ENCODE measurements at regions not wholly inside any gene's neighbourhood (a gene's known extent, or its start where the extent isn't known, plus 50 kb on each side); places are given as distances from the start of the nearest gene placed in this dataset.

DNA sequence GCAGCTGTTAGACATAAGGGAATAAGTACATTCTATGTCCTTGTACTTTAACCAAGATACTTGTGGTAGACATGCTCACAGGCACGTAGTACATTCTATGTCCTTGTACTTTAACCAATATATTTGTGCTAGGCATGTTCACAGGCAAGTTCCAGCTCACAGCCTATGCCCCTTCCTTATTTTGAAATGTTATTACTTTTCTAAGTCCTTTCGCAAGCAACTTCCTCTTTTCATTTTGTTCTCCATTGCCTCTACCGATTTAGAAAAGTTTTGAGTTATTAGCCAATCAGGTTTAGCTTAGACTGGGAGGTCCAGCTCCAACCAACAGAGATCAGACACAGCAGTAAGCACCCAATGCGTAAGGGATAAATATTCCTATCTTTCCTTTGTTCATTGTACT is 60.1 kb upstream of the NUDT7 start:
- no peaks in the 10 kb centered on the region for H3K27me3 ChIP-seq
- H3K4me3 ChIP-seq = no peak overlapping the region
- intact Hi-C loops (cut with DNase I) = no loop called here
- TF ChIP-seq, protein P1, sequence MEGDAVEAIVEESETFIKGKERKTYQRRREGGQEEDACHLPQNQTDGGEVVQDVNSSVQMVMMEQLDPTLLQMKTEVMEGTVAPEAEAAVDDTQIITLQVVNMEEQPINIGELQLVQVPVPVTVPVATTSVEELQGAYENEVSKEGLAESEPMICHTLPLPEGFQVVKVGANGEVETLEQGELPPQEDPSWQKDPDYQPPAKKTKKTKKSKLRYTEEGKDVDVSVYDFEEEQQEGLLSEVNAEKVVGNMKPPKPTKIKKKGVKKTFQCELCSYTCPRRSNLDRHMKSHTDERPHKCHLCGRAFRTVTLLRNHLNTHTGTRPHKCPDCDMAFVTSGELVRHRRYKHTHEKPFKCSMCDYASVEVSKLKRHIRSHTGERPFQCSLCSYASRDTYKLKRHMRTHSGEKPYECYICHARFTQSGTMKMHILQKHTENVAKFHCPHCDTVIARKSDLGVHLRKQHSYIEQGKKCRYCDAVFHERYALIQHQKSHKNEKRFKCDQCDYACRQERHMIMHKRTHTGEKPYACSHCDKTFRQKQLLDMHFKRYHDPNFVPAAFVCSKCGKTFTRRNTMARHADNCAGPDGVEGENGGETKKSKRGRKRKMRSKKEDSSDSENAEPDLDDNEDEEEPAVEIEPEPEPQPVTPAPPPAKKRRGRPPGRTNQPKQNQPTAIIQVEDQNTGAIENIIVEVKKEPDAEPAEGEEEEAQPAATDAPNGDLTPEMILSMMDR (IDR thresholded peaks at IDR 0.05) = no peak
- TF ChIP-seq POLR2A (IDR thresholded peaks at IDR 0.05) = no peak
- ATAC-seq (no peak), DNase-seq (no peak)
- no peaks in the 10 kb centered on the region for H3K9me3 ChIP-seq
- no peaks in the 10 kb centered on the region for H3K4me1 ChIP-seq
- no peaks in the 10 kb centered on the region for H3K36me3 ChIP-seq
- 63% methylated on average over 4 of the region's 4 CpGs for WGBS (ENCODE audit: insufficient coverage, low coverage, low lambda C conversion rate, missing lambda C conversion rate)
- H3K27ac ChIP-seq = no peak overlapping the region

DNA sequence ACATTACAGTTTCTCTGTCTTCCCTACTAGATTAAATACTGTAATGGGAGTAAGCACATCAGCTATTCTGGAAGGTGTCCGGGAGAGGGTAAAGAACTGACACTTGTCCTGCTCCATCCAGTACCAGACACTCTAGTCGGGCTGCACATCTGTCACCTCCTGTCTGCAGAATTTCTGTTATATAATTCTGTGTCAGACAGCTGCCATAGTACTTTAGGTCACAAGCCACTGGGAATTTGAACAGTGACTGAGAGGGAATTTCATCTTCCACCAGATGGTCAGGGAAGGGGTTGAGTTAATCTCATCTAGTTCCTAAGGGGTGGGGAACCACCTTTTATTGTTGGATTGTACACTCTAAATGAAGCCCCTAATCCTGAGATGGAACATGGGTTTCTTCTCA is 58.6 kb upstream of the NUDT7 start:
- no peaks in the 10 kb centered on the region for H3K36me3 ChIP-seq
- 57% methylated on average over 2 of the region's 2 CpGs for WGBS (ENCODE audit: insufficient coverage, low coverage, low lambda C conversion rate, missing lambda C conversion rate)
- H3K9me3 ChIP-seq = no peaks in the 10 kb centered on the region
- intact Hi-C loops (cut with DNase I) = no loop called here
- H3K27ac ChIP-seq = no peak overlapping the region
- H3K27me3 ChIP-seq = no peaks in the 10 kb centered on the region
- DNase-seq (no peak), ATAC-seq (no peak)
- no peak overlapping the region for H3K4me3 ChIP-seq
- H3K4me1 ChIP-seq = no peaks in the 10 kb centered on the region
- TF ChIP-seq, protein P1 (IDR thresholded peaks at IDR 0.05) = no peak
- TF ChIP-seq POLR2A (IDR thresholded peaks at IDR 0.05) = no peak

DNA sequence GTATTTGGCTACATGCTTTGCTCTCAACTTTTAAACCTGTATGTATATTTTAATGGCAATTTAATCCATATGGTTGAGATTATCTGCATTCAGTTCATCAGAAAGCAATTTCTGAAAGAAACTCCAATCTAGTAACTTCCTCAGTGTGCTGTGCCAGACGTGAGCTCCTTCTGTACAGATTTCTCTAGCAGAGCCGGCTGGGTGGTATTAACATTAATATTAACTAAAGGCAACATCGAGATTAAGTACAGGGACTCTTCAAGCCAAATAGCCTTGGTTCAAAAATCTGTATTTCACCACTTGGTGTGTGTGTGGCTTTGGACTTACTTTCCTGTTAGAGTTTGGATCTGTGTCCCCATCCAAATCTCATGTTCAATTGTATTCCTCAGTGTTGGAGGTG is 55.5 kb upstream of the NUDT7 start:
- H3K27me3 ChIP-seq = no peaks in the 10 kb centered on the region
- no peaks in the 10 kb centered on the region for H3K4me1 ChIP-seq
- 47% methylated on average over 3 of the region's 3 CpGs for WGBS (ENCODE audit: insufficient coverage, low coverage, low lambda C conversion rate, missing lambda C conversion rate)
- no peak for ATAC-seq
- no peak overlapping the region for H3K4me3 ChIP-seq
- intact Hi-C loops (cut with DNase I) = no loop called here
- H3K9me3 ChIP-seq = no peaks in the 10 kb centered on the region
- no peak for DNase-seq
- no peaks in the 10 kb centered on the region for H3K36me3 ChIP-seq
- TF ChIP-seq, protein P1 (IDR thresholded peaks at IDR 0.05) = no peak
- no peak for TF ChIP-seq POLR2A (IDR thresholded peaks at IDR 0.05)
- no peak overlapping the region for H3K27ac ChIP-seq

DNA sequence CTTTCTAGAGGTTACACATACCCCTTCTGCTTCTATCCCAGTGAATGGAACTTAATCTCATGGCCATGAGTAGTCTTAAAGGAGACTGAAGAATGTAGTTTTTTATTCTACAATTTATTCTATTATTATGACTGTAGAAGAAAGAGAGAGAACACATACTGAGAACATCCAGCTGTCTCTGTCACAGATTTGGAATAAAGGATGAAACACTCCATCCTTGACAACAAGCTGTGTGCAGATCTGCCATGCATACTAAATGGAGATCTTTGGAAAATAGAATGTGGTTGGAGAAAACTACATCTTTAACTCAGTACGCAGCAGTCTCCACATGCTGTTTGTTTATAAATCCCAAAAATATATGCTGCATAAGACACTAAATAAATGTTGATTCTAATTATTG is 54.1 kb upstream of the NUDT7 start:
- intact Hi-C loops (cut with DNase I) = no loop called here
- Histone ChIP-seq H3K27ac (no peak overlapping the region), H3K9me3 (no peaks in the 10 kb centered on the region), H3K36me3 (no peaks in the 10 kb centered on the region), H3K4me3 (no peak overlapping the region), H3K4me1 (no peaks in the 10 kb centered on the region), H3K27me3 (no peaks in the 10 kb centered on the region)
- 86% methylated on average over 1 of the region's 1 CpG for WGBS (ENCODE audit: insufficient coverage, low coverage, low lambda C conversion rate, missing lambda C conversion rate)
- no peak for TF ChIP-seq POLR2A (IDR thresholded peaks at IDR 0.05)
- TF ChIP-seq, protein P1 (IDR thresholded peaks at IDR 0.05) = no peak
- ATAC-seq (no peak), DNase-seq (no peak)

DNA sequence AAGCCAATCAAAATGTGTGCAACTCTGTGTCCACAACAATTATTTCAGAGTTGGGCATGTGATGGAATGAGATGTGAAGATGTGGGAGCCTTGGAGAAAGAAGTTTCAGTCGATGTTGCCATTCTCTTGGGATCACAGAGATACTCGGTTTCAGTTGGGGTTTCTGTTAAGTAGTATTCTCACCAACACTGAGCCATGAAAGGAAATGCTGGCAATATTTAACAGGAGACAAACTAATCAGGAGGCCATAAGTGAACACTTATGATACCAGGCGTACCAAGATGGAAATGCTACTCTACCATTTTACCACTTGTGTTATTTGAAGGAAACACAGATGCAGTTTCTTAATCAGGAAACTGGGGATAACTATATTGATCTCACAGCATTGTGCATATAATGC is 53.3 kb upstream of the NUDT7 start:
- H3K4me3 ChIP-seq = no peak overlapping the region
- no peaks in the 10 kb centered on the region for H3K36me3 ChIP-seq
- WGBS (ENCODE audit: insufficient coverage, low coverage, low lambda C conversion rate, missing lambda C conversion rate) = 32% methylated on average over 3 of the region's 3 CpGs
- no peaks in the 10 kb centered on the region for H3K4me1 ChIP-seq
- H3K27ac ChIP-seq = no peak overlapping the region
- TF ChIP-seq, protein P1 (IDR thresholded peaks at IDR 0.05) = no peak
- TF ChIP-seq POLR2A (IDR thresholded peaks at IDR 0.05) = no peak
- no peaks in the 10 kb centered on the region for H3K9me3 ChIP-seq
- ATAC-seq = no peak
- intact Hi-C loops (cut with DNase I) = no loop called here
- no peak for DNase-seq
- H3K27me3 ChIP-seq = no peaks in the 10 kb centered on the region

Measured in right lobe of liver (tissue), 6 donors.